ENCODE measurements at regions not wholly inside any gene's neighbourhood (a gene's known extent, or its start where the extent isn't known, plus 50 kb on each side); places are given as distances from the start of the nearest gene placed in this dataset.

DNA sequence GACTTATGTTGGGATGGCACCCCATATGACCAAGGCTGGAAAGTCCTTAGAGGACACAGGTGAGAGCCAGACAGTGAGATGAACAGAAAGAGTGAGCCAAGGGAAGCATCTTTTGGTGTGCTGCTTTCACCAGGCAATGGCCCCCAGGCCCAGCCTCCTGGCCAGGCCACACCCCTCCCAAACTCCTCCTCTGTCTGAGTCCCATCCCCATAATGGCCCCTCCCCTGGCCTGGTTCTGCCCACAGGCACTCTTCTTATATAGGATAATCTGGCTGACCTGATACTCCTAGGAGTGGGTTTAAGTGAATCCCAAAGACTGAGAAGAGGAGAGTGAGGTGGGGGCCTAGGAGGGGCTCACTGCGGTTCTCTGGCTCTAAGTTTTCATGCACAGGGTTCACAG, 252.5 kb downstream of the RPS24 start:
- Histone ChIP-seq H3K27ac (replicated peaks) (no peak overlapping the region), H3K9me3 (replicated peaks) (no peaks in the 10 kb centered on the region)
- intact Hi-C loops (cut with micrococcal nuclease), result no loop called here

GRCh38 chr10:78286668-78287067, 253.0 kb downstream of the RPS24 start:
- H3K4me1 ChIP-seq, result no peaks in the 10 kb centered on the region
- H3K27ac ChIP-seq (replicated peaks), result no peak overlapping the region
- TF ChIP-seq CTCF (IDR thresholded peaks at IDR 0.05; ENCODE audit: borderline replicate concordance), result no peak
- no peaks in the 10 kb centered on the region for H3K27me3 ChIP-seq (ENCODE audit: low read depth)
- no peaks in the 10 kb centered on the region for H3K36me3 ChIP-seq
- no peak overlapping the region for H3K4me3 ChIP-seq
- H3K9me3 ChIP-seq (replicated peaks), result no peaks in the 10 kb centered on the region
- intact Hi-C loops (cut with micrococcal nuclease), result no loop called here
- no peak for DNase-seq

More for the DNA sequence above, 252.5 kb downstream of the RPS24 start:
- Histone ChIP-seq H3K4me3 (no peak overlapping the region), H3K36me3 (no peaks in the 10 kb centered on the region), H3K27me3 (ENCODE audit: low read depth) (no peaks in the 10 kb centered on the region), H3K4me1 (no peaks in the 10 kb centered on the region)
- DNase-seq, result no peak
- TF ChIP-seq CTCF (IDR thresholded peaks at IDR 0.05; ENCODE audit: borderline replicate concordance), result no peak

- H3K9me3 ChIP-seq (replicated peaks), result no peaks in the 10 kb centered on the region
Observed at GRCh38 chr10:78287618-78288017, 254.0 kb downstream of the RPS24 start.

DNA sequence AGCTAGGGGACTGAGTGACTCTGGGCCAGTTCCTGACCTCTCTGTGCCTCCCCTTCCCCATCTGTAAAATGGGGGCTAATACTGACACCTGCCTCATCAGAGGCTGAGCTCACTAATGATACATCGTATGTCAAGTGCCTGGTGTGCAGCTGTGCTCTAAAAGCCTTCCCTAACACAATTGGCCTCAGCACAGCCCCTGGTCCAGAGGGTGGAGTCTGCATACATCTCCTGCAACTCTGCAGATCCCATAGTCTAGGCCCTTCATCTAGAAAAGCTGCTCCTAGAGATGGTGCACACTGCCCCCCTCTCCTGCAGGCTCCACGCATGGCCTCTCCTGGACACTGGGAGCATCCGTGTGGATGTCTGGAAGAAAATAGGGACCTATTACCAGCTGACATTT, 255.0 kb downstream of the RPS24 start:
- Histone ChIP-seq H3K4me1 (no peaks in the 10 kb centered on the region), H3K4me3 (no peak overlapping the region), H3K9me3 (replicated peaks) (no peaks in the 10 kb centered on the region), H3K27me3 (ENCODE audit: low read depth) (no peaks in the 10 kb centered on the region), H3K36me3 (no peaks in the 10 kb centered on the region), H3K27ac (replicated peaks) (no peak overlapping the region)
- TF ChIP-seq CTCF (IDR thresholded peaks at IDR 0.05; ENCODE audit: borderline replicate concordance), result no peak
- intact Hi-C loops (cut with micrococcal nuclease), result no loop called here
- no peak for DNase-seq

More at GRCh38 chr10:78287618-78288017, 254.0 kb downstream of the RPS24 start:
- no peak overlapping the region for H3K4me3 ChIP-seq
- no peak overlapping the region for H3K27ac ChIP-seq (replicated peaks)
- no peak for DNase-seq
- H3K4me1 ChIP-seq, result no peaks in the 10 kb centered on the region
- H3K27me3 ChIP-seq (ENCODE audit: low read depth), result no peaks in the 10 kb centered on the region
- TF ChIP-seq CTCF (IDR thresholded peaks at IDR 0.05; ENCODE audit: borderline replicate concordance), result no peak
- intact Hi-C loops (cut with micrococcal nuclease), result no loop called here
- no peaks in the 10 kb centered on the region for H3K36me3 ChIP-seq

DNA sequence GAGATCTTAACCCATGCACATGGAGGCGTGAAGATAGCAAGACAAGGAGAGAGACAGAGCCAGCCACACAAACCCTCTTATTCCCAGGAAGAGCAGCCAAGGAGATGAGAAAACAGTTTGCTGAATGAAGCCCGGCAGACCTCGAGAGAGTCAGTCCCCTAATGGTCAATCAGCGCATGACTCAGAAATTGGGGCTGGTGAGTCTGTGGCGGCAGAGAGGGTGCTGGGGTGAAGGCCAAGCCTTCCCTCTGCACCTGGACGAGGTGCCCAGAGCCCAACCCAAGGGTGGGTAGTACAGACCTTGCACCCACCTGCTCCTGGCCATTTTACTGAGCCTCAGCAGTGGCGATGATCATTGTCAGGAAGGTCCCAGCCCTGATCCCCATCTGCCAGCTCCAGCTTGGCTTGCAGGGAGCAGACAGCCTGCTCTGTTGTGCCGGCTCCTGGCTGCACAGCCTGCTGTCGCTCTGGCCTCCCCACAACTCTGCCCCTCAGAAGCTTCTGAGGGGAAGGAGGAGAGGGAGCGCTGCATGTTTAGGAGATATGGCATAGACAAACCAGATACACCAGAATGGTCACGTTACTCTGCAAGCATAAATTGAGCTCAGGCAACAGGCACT, 256.6 kb downstream of the RPS24 start:
- Histone ChIP-seq H3K27me3 (ENCODE audit: low read depth) (no peaks in the 10 kb centered on the region), H3K4me1 (no peaks in the 10 kb centered on the region), H3K4me3 (no peak overlapping the region), H3K9me3 (replicated peaks) (no peaks in the 10 kb centered on the region), H3K27ac (replicated peaks) (no peak overlapping the region), H3K36me3 (no peaks in the 10 kb centered on the region)
- intact Hi-C loops (cut with micrococcal nuclease), result no loop called here
- no peak for TF ChIP-seq CTCF (IDR thresholded peaks at IDR 0.05; ENCODE audit: borderline replicate concordance)
- DNase-seq, result no peak
